Kidney (tissue), 13 donors: ENCODE measurements at regions not wholly inside any gene's neighbourhood (a gene's known extent, or its start where the extent isn't known, plus 50 kb on each side); places are given as distances from the start of the nearest gene placed in this dataset.

ENCODE experiments used
- DNase-seq, 5 donors: peaks; one replicate each; pipeline ENCODE4 v3.0.0-alpha.2; 2013 to 2020
- FAIRE-seq: peaks from 2 replicates; lab custom pipeline; 2012; peaks lifted over from hg19 to GRCh38; lab: Jason Lieb, UNC
- H3K27ac ChIP-seq, 2 donors: one replicate each; pipeline ENCODE4 v1.7.0; 2013; ENCODE audit warnings: low read depth in 2 of 2, low read length in 2 of 2, inconsistent platforms in 1 of 2
- H3K27me3 ChIP-seq: one replicate; pipeline ENCODE4 v1.7.1; 2013; ENCODE audit warnings: low read length, inconsistent platforms; ENCODE audit not compliant: control insufficient read depth, insufficient read depth
- H3K36me3 ChIP-seq, 3 donors: one replicate each; pipeline versions ENCODE4 v1.7.0 to v1.7.1; 2013; ENCODE audit warnings: low read length in 3 of 3, control low read depth in 1 of 3, inconsistent platforms in 1 of 3; ENCODE audit not compliant: insufficient read depth in 3 of 3, control insufficient read depth in 2 of 3
- H3K4me1 ChIP-seq, 3 donors: one replicate each; pipeline versions ENCODE4 v1.7.0 to v1.7.1; 2013; ENCODE audit warnings: low read length in 3 of 3, inconsistent platforms in 1 of 3, low read depth in 1 of 3; ENCODE audit not compliant: control insufficient read depth in 2 of 3, insufficient read depth in 2 of 3
- H3K4me3 ChIP-seq, 3 donors: one replicate each; pipeline versions ENCODE4 v1.7.0 to v1.8.1; 2013; ENCODE audit warnings: low read length in 3 of 3, control low read depth in 1 of 3, inconsistent platforms in 1 of 3
- H3K9ac ChIP-seq, 3 donors: one replicate each; pipeline versions ENCODE4 v1.7.0 to v1.7.1; 2013; ENCODE audit warnings: low read length in 3 of 3, control low read depth in 1 of 3, inconsistent platforms in 1 of 3
- H3K9me3 ChIP-seq, 3 donors: one replicate each; pipeline versions ENCODE4 v1.7.0 to v1.7.1; 2013; ENCODE audit warnings: low read length in 3 of 3, control low read depth in 1 of 3, inconsistent platforms in 1 of 3; ENCODE audit not compliant: control insufficient read depth in 2 of 3, insufficient read depth in 1 of 3
- intact Hi-C: fragments of 100-400 bp; cut with DNase I; formaldehyde crosslinking; loops from one replicate; pipeline ENCODE4 v1.11.1; 2022
- TF ChIP-seq, protein P1 (sequence below): IDR thresholded peaks from 3 replicates; pipeline ENCODE4 v1.5.1; 2012; ENCODE audit warnings: mild to moderate bottlenecking, moderate library complexity, borderline replicate concordance; ENCODE audit not compliant: insufficient read depth; ENCODE audit errors: extremely low read depth
- donor health status: control.
- donor health status: control.
- donor health status: control.
- donor health status: control.
- donor health status: control.
- donor health status: DM: yes; HTN: yes; CAD: no.
- donor health status: Normal renal cell carcinoma (clear cell type).

- Histone ChIP-seq H3K9ac (no peak overlapping the region), H3K27me3 (no peaks in the 10 kb centered on the region), H3K36me3 (no peaks in the 10 kb centered on the region), H3K4me3 (no peak overlapping the region), H3K4me1 (no peaks in the 10 kb centered on the region), H3K9me3 (no peaks in the 10 kb centered on the region), H3K27ac (no peak overlapping the region)
- no peak for DNase-seq
- intact Hi-C loops = no loop called here
- TF ChIP-seq, protein P1, sequence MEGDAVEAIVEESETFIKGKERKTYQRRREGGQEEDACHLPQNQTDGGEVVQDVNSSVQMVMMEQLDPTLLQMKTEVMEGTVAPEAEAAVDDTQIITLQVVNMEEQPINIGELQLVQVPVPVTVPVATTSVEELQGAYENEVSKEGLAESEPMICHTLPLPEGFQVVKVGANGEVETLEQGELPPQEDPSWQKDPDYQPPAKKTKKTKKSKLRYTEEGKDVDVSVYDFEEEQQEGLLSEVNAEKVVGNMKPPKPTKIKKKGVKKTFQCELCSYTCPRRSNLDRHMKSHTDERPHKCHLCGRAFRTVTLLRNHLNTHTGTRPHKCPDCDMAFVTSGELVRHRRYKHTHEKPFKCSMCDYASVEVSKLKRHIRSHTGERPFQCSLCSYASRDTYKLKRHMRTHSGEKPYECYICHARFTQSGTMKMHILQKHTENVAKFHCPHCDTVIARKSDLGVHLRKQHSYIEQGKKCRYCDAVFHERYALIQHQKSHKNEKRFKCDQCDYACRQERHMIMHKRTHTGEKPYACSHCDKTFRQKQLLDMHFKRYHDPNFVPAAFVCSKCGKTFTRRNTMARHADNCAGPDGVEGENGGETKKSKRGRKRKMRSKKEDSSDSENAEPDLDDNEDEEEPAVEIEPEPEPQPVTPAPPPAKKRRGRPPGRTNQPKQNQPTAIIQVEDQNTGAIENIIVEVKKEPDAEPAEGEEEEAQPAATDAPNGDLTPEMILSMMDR = no peak
- no peak for FAIRE-seq
Measured at GRCh38 chr21:27739187-27739586, 772.3 kb upstream of the ADAMTS5 start.

GRCh38 chr21:27735699-27736098 is 768.8 kb upstream of the ADAMTS5 start:
- no peak overlapping the region for H3K27ac ChIP-seq
- no peaks in the 10 kb centered on the region for H3K4me1 ChIP-seq
- no peaks in the 10 kb centered on the region for H3K36me3 ChIP-seq
- TF ChIP-seq, protein P1 = no peak
- intact Hi-C loops = no loop called here
- H3K9ac ChIP-seq = no peak overlapping the region
- H3K4me3 ChIP-seq = no peak overlapping the region
- no peaks in the 10 kb centered on the region for H3K27me3 ChIP-seq
- DNase-seq (no peak), FAIRE-seq (no peak)
- no peaks in the 10 kb centered on the region for H3K9me3 ChIP-seq

GRCh38 chr21:27734146-27734545 is 767.3 kb upstream of the ADAMTS5 start:
- Histone ChIP-seq H3K27me3 (no peaks in the 10 kb centered on the region), H3K9ac (no peak overlapping the region), H3K9me3 (no peaks in the 10 kb centered on the region), H3K36me3 (no peaks in the 10 kb centered on the region), H3K4me1 (no peaks in the 10 kb centered on the region), H3K4me3 (no peak overlapping the region), H3K27ac (no peak overlapping the region)
- FAIRE-seq (no peak), DNase-seq (peak in 1 of 5 donors; percentile 13)
- intact Hi-C loops = no loop called here
- TF ChIP-seq, protein P1 = no peak

DNA sequence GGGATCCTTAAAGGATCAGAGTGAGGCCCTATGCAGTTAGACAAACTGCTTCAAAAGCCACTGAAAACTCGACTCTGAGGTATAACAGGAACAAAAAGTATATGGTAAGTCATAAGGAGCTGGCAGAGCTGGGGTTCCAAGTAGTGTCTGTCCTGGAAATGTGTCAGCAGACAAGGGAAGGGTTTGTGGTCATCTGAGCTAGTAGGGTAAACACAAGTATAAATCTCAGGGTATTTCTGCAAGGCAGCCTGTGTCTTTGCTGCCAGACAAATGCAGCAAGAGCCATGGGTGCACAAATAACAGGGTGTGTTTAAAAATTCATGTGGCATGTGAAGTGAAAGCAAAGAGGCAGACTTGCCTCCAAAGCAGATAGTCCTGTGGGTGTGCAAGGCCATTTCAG is 759.0 kb upstream of the ADAMTS5 start:
- TF ChIP-seq, protein P1 = no peak
- H3K4me1 ChIP-seq = peaks cover 0 to 7% (median 3%) of the 10 kb centered on the region in 3 donors
- H3K27me3 ChIP-seq = no peaks in the 10 kb centered on the region
- H3K36me3 ChIP-seq = no peaks in the 10 kb centered on the region
- no peaks in the 10 kb centered on the region for H3K9me3 ChIP-seq
- intact Hi-C loops = no loop called here
- no peak overlapping the region for H3K4me3 ChIP-seq
- DNase-seq (no peak), FAIRE-seq (no peak)
- no peak overlapping the region for H3K9ac ChIP-seq
- H3K27ac ChIP-seq = no peak overlapping the region
